ENCODE measurements at regions not wholly inside any gene's neighbourhood (a gene's known extent, or its start where the extent isn't known, plus 50 kb on each side); places are given as distances from the start of the nearest gene placed in this dataset.

GRCh38 chr4:81844717-81845116 lies 373.0 kb upstream of the RASGEF1B start:
- peak; percentile 84 for TF ChIP-seq CTCF (IDR thresholded peaks at IDR 0.05; ENCODE audit: borderline replicate concordance)
- H3K27me3 ChIP-seq (ENCODE audit: low read depth): peaks cover 5% of the 10 kb centered on the region
- no peaks in the 10 kb centered on the region for H3K36me3 ChIP-seq
- no peaks in the 10 kb centered on the region for H3K9me3 ChIP-seq (replicated peaks)
- intact Hi-C loops (cut with micrococcal nuclease): loop anchor here (5.0 to 10.0 kb wide), 2 partner anchors 377 to 440 kb away; no protein-coding TSS in a partner anchor
- peak; percentile 49 for DNase-seq
- no peak overlapping the region for H3K27ac ChIP-seq (replicated peaks)
- no peak overlapping the region for H3K4me3 ChIP-seq
- peaks cover 11% of the 10 kb centered on the region for H3K4me1 ChIP-seq

GRCh38 chr4:81839347-81840042 lies 367.8 kb upstream of the RASGEF1B start:
- Histone ChIP-seq H3K27me3 (ENCODE audit: low read depth) (peaks cover 5% of the 10 kb centered on the region), H3K4me3 (no peak overlapping the region), H3K9me3 (replicated peaks) (no peaks in the 10 kb centered on the region), H3K27ac (replicated peaks) (no peak overlapping the region), H3K4me1 (no peaks in the 10 kb centered on the region), H3K36me3 (no peaks in the 10 kb centered on the region)
- no peak for DNase-seq
- no peak for TF ChIP-seq CTCF (IDR thresholded peaks at IDR 0.05; ENCODE audit: borderline replicate concordance)
- intact Hi-C loops (cut with micrococcal nuclease): loop anchor here (5.0 to 10.0 kb wide), 2 partner anchors 372 to 435 kb away; no protein-coding TSS in a partner anchor

GRCh38 chr4:81838586-81838985 lies 366.9 kb upstream of the RASGEF1B start:
- intact Hi-C loops (cut with micrococcal nuclease): no loop called here
- no peak overlapping the region for H3K27ac ChIP-seq (replicated peaks)
- peaks cover 5% of the 10 kb centered on the region for H3K27me3 ChIP-seq (ENCODE audit: low read depth)
- no peaks in the 10 kb centered on the region for H3K36me3 ChIP-seq
- TF ChIP-seq CTCF (IDR thresholded peaks at IDR 0.05; ENCODE audit: borderline replicate concordance): no peak
- H3K4me1 ChIP-seq: no peaks in the 10 kb centered on the region
- DNase-seq: no peak
- no peak overlapping the region for H3K4me3 ChIP-seq
- no peaks in the 10 kb centered on the region for H3K9me3 ChIP-seq (replicated peaks)

GRCh38 chr4:81836716-81837115 lies 365.0 kb upstream of the RASGEF1B start:
- Histone ChIP-seq H3K27me3 (ENCODE audit: low read depth) (peaks cover 5% of the 10 kb centered on the region), H3K36me3 (no peaks in the 10 kb centered on the region), H3K27ac (replicated peaks) (no peak overlapping the region), H3K4me1 (no peaks in the 10 kb centered on the region), H3K4me3 (no peak overlapping the region), H3K9me3 (replicated peaks) (no peaks in the 10 kb centered on the region)
- TF ChIP-seq CTCF (IDR thresholded peaks at IDR 0.05; ENCODE audit: borderline replicate concordance): no peak
- no peak for DNase-seq
- intact Hi-C loops (cut with micrococcal nuclease): no loop called here

- H3K4me3 ChIP-seq: no peak overlapping the region
- intact Hi-C loops (cut with micrococcal nuclease): no loop called here
- H3K27ac ChIP-seq (replicated peaks): no peak overlapping the region
- peaks cover 7% of the 10 kb centered on the region for H3K4me1 ChIP-seq
- TF ChIP-seq CTCF (IDR thresholded peaks at IDR 0.05; ENCODE audit: borderline replicate concordance): no peak
- no peaks in the 10 kb centered on the region for H3K27me3 ChIP-seq (ENCODE audit: low read depth)
- no peak for DNase-seq
- H3K36me3 ChIP-seq: no peaks in the 10 kb centered on the region
- no peaks in the 10 kb centered on the region for H3K9me3 ChIP-seq (replicated peaks)
Observed at GRCh38 chr4:81833576-81833975, 361.9 kb upstream of the RASGEF1B start.
